Naive B cell (primary cell): ENCODE measurements at regions not wholly inside any gene's neighbourhood (a gene's known extent, or its start where the extent isn't known, plus 50 kb on each side); places are given as distances from the start of the nearest gene placed in this dataset.

Experiments used
- ATAC-seq, 2 donors: fragments of 150-1000 bp; cut with Tn5 transposase; 2 replicates each; pipeline ENCODE4 v1.10.0; 2021; ENCODE audit warnings: low read depth in 2 of 2, mild to moderate bottlenecking in 2 of 2, moderate library complexity in 2 of 2
- DNase-seq: peaks from one replicate; pipeline ENCODE4 v3.0.0; 2022
- H3K27ac Mint-ChIP-seq, 6 donors: one replicate each; pipeline ENCODE4 v1.8.0; 2020 to 2022; ENCODE audit warnings: mild to moderate bottlenecking in 6 of 6, mixed read lengths in 6 of 6, moderate library complexity in 5 of 6, inconsistent platforms in 2 of 6
- H3K27me3 Mint-ChIP-seq, 3 donors: one replicate each; pipeline ENCODE4 v1.8.0; 2021 to 2022; ENCODE audit warnings: mixed read lengths in 3 of 3, mild to moderate bottlenecking in 1 of 3
- H3K36me3 Mint-ChIP-seq, 2 donors: one replicate each; pipeline ENCODE4 v1.8.0; 2020 to 2022; ENCODE audit warnings: mixed read lengths in 2 of 2, inconsistent platforms in 1 of 2, mild to moderate bottlenecking in 1 of 2
- H3K4me1 Mint-ChIP-seq, 3 donors: one replicate each; pipeline ENCODE4 v1.8.0; 2020 to 2022; ENCODE audit warnings: mixed read lengths in 3 of 3, inconsistent platforms in 1 of 3, mild to moderate bottlenecking in 1 of 3, moderate library complexity in 1 of 3
- H3K4me3 Mint-ChIP-seq, 8 donors: one replicate each; pipeline ENCODE4 v1.8.0; 2020 to 2022; ENCODE audit warnings: mild to moderate bottlenecking in 8 of 8, mixed read lengths in 8 of 8, moderate library complexity in 8 of 8, inconsistent platforms in 2 of 8
- H3K9me3 Mint-ChIP-seq, 7 donors: one replicate each; pipeline ENCODE4 v1.8.0; 2020 to 2022; ENCODE audit warnings: mixed read lengths in 7 of 7, mild to moderate bottlenecking in 5 of 7, inconsistent platforms in 2 of 7, moderate library complexity in 1 of 7

- ATAC-seq (no peak), DNase-seq (no peak)
- H3K4me1 Mint-ChIP-seq: peaks cover 0 to 7% (median 7%) of the 10 kb centered on the region in 3 donors
- H3K27me3 Mint-ChIP-seq: peaks cover 24 to 46% (median 42%) of the 10 kb centered on the region in 3 donors
- no peak overlapping the region for H3K4me3 Mint-ChIP-seq
- H3K27ac Mint-ChIP-seq: no peak overlapping the region
- peaks cover 0 to 18% of the 10 kb centered on the region in 2 donors for H3K36me3 Mint-ChIP-seq
- peaks cover 5 to 39% (median 19%) of the 10 kb centered on the region in 7 donors for H3K9me3 Mint-ChIP-seq
These were observed 242.1 kb upstream of the TNRC6C start for GRCh38 chr17:77716289-77716926.

GRCh38 chr17:77717941-77718668 is 240.4 kb upstream of the TNRC6C start:
- Mint-ChIP-seq H3K27me3 (peaks cover 33 to 62% (median 51%) of the 10 kb centered on the region in 3 donors), H3K9me3 (peaks cover 5 to 30% (median 16%) of the 10 kb centered on the region in 7 donors), H3K27ac (no peak overlapping the region), H3K4me3 (no peak overlapping the region), H3K4me1 (peaks cover 0 to 7% (median 7%) of the 10 kb centered on the region in 3 donors), H3K36me3 (peaks cover 0 to 18% of the 10 kb centered on the region in 2 donors)
- ATAC-seq (no peak), DNase-seq (no peak)

GRCh38 chr17:77718669-77718961 is 239.9 kb upstream of the TNRC6C start:
- ATAC-seq: no peak
- DNase-seq: no peak
- peaks cover 0 to 18% of the 10 kb centered on the region in 2 donors for H3K36me3 Mint-ChIP-seq
- H3K4me1 Mint-ChIP-seq: peaks cover 0 to 7% (median 7%) of the 10 kb centered on the region in 3 donors
- H3K27ac Mint-ChIP-seq: no peak overlapping the region
- no peak overlapping the region for H3K4me3 Mint-ChIP-seq
- H3K27me3 Mint-ChIP-seq: peaks cover 34 to 62% (median 51%) of the 10 kb centered on the region in 3 donors
- H3K9me3 Mint-ChIP-seq: peaks cover 5 to 25% (median 16%) of the 10 kb centered on the region in 7 donors

- Mint-ChIP-seq H3K36me3 (peaks cover 0 to 18% of the 10 kb centered on the region in 2 donors), H3K27me3 (peaks cover 31 to 73% (median 52%) of the 10 kb centered on the region in 3 donors), H3K27ac (no peak overlapping the region), H3K4me1 (peaks cover 5 to 13% (median 13%) of the 10 kb centered on the region in 3 donors), H3K9me3 (peaks cover 2 to 15% (median 9%) of the 10 kb centered on the region in 7 donors), H3K4me3 (no peak overlapping the region)
- DNase-seq (no peak), ATAC-seq (no peak)
These were observed 238.7 kb upstream of the TNRC6C start for GRCh38 chr17:77719806-77720205.

GRCh38 chr17:77720946-77721845 is 237.3 kb upstream of the TNRC6C start:
- DNase-seq: no peak
- H3K4me3 Mint-ChIP-seq: no peak overlapping the region
- H3K4me1 Mint-ChIP-seq: peaks cover 10 to 17% (median 13%) of the 10 kb centered on the region in 3 donors
- H3K36me3 Mint-ChIP-seq: peaks cover 0 to 11% of the 10 kb centered on the region in 2 donors
- peaks cover 34 to 77% (median 60%) of the 10 kb centered on the region in 3 donors for H3K27me3 Mint-ChIP-seq
- H3K9me3 Mint-ChIP-seq: peaks cover 0 to 8% (median 4%) of the 10 kb centered on the region in 7 donors
- H3K27ac Mint-ChIP-seq: no peak overlapping the region
- no peak for ATAC-seq

- Mint-ChIP-seq H3K4me1 (peaks cover 10 to 17% (median 13%) of the 10 kb centered on the region in 3 donors), H3K36me3 (peaks cover 0 to 7% of the 10 kb centered on the region in 2 donors), H3K9me3 (peaks cover 0 to 5% (median 0%) of the 10 kb centered on the region in 7 donors), H3K27ac (no peak overlapping the region), H3K27me3 (peaks cover 35 to 76% (median 60%) of the 10 kb centered on the region in 3 donors), H3K4me3 (no peak overlapping the region)
- DNase-seq (no peak), ATAC-seq (no peak)
These were observed 236.7 kb upstream of the TNRC6C start for GRCh38 chr17:77721846-77722160.

- DNase-seq (no peak), ATAC-seq (no peak)
- Mint-ChIP-seq H3K27me3 (peaks cover 35 to 70% (median 56%) of the 10 kb centered on the region in 3 donors), H3K27ac (peak overlapping the region in 1 of 6 donors; percentile 60), H3K9me3 (peaks cover 0 to 5% (median 0%) of the 10 kb centered on the region in 7 donors), H3K36me3 (peaks cover 0 to 2% of the 10 kb centered on the region in 2 donors), H3K4me1 (peaks cover 10 to 17% (median 13%) of the 10 kb centered on the region in 3 donors), H3K4me3 (no peak overlapping the region)
These were observed 236.1 kb upstream of the TNRC6C start for GRCh38 chr17:77722366-77722765.

- DNase-seq (no peak), ATAC-seq (no peak)
- H3K4me1 Mint-ChIP-seq: peaks cover 10 to 17% (median 11%) of the 10 kb centered on the region in 3 donors
- peaks cover 0 to 4% (median 0%) of the 10 kb centered on the region in 7 donors for H3K9me3 Mint-ChIP-seq
- H3K4me3 Mint-ChIP-seq: no peak overlapping the region
- no peak overlapping the region for H3K27ac Mint-ChIP-seq
- peaks cover 43 to 72% (median 62%) of the 10 kb centered on the region in 3 donors for H3K27me3 Mint-ChIP-seq
- H3K36me3 Mint-ChIP-seq: no peaks in the 10 kb centered on the region
These were observed 235.2 kb upstream of the TNRC6C start for GRCh38 chr17:77723071-77723908.

- peaks cover 0 to 3% (median 0%) of the 10 kb centered on the region in 7 donors for H3K9me3 Mint-ChIP-seq
- H3K36me3 Mint-ChIP-seq: no peaks in the 10 kb centered on the region
- no peak overlapping the region for H3K4me3 Mint-ChIP-seq
- H3K4me1 Mint-ChIP-seq: peaks cover 6 to 10% (median 10%) of the 10 kb centered on the region in 3 donors
- peak overlapping the region in 3 of 6 donors; percentile 46 to 90 (median 70) for H3K27ac Mint-ChIP-seq
- H3K27me3 Mint-ChIP-seq: peaks cover 49 to 75% (median 64%) of the 10 kb centered on the region in 3 donors
- no peak for ATAC-seq
- no peak for DNase-seq
These were observed 234.3 kb upstream of the TNRC6C start for GRCh38 chr17:77723909-77724875.

- Mint-ChIP-seq H3K4me3 (peak overlapping the region in 1 of 8 donors; percentile 42), H3K27me3 (peaks cover 44 to 81% (median 69%) of the 10 kb centered on the region in 3 donors), H3K27ac (peak overlapping the region in 1 of 6 donors; percentile 90), H3K9me3 (peaks cover 0 to 8% (median 2%) of the 10 kb centered on the region in 7 donors), H3K36me3 (no peaks in the 10 kb centered on the region), H3K4me1 (peaks cover 6 to 10% (median 10%) of the 10 kb centered on the region in 3 donors)
- DNase-seq (no peak), ATAC-seq (no peak)
These were observed 233.5 kb upstream of the TNRC6C start for GRCh38 chr17:77724876-77725615.

- H3K36me3 Mint-ChIP-seq: no peaks in the 10 kb centered on the region
- peaks cover 6 to 10% (median 10%) of the 10 kb centered on the region in 3 donors for H3K4me1 Mint-ChIP-seq
- ATAC-seq (no peak), DNase-seq (no peak)
- no peak overlapping the region for H3K4me3 Mint-ChIP-seq
- H3K27ac Mint-ChIP-seq: no peak overlapping the region
- H3K27me3 Mint-ChIP-seq: peaks cover 38 to 77% (median 71%) of the 10 kb centered on the region in 3 donors
- H3K9me3 Mint-ChIP-seq: peaks cover 0 to 12% (median 5%) of the 10 kb centered on the region in 7 donors
These were observed 232.7 kb upstream of the TNRC6C start for GRCh38 chr17:77725846-77726245.
